HepG2 (cell line): ENCODE measurements at regions not wholly inside any gene's neighbourhood (a gene's known extent, or its start where the extent isn't known, plus 50 kb on each side); places are given as distances from the start of the nearest gene placed in this dataset.

Experiments used
- ATAC-seq: fragments of 200-7000 bp; cut with Tn5 transposase; 3 replicates; pipeline ENCODE4 v1.9.1; 2020; ENCODE audit warnings: mild to moderate bottlenecking, moderate library complexity
- BruUV-seq: library from RNA; stranded (reverse); fragments of 400-500 nt; replicated peaks from 2 replicates; lab custom pipeline; 2021; lab: Mats Ljungman, UMichigan
- CTCF ChIA-PET: fragments of 300-600 bp; formaldehyde crosslinking; extraction: SDS; loops from one replicate; lab custom pipeline; 2021; ENCODE audit warnings: low total read pairs, inconsistent platforms, low intra/inter-chr PET ratio; lab: Yijun Ruan, JAX
- POLR2A ChIA-PET: fragments of 350-600 bp; sonication (Branson Sonifier 250); formaldehyde crosslinking; loops from one replicate; lab custom pipeline; 2020; ENCODE audit warnings: antibody characterized with exemption, inconsistent platforms; lab: Yijun Ruan, JAX
- DNase-seq: peaks from one replicate; pipeline ENCODE4 v3.0.0-alpha.2; 2015; ENCODE audit warnings: low spot score
- FAIRE-seq: peaks from 3 replicates; lab custom pipeline; 2011; peaks lifted over from hg19 to GRCh38; lab: Jason Lieb, UNC
- H2AFZ ChIP-seq: one replicate; pipeline ENCODE4 v1.6.1; 2011; ENCODE audit warnings: low read length, inconsistent platforms
- H3K27ac ChIP-seq: fragments of 300-600 bp; 3 replicates; pipeline ENCODE4 v1.8.0; 2011; ENCODE audit warnings: mixed run types, mild to moderate bottlenecking, mixed read lengths, low read length, inconsistent platforms; ENCODE audit not compliant: insufficient read depth; ENCODE audit errors: extremely low read length
- H3K27me3 ChIP-seq, 2 experiments: fragments of 200-600 bp in 1 of 2; 2 replicates in 1 of 2; 3 replicates in 1 of 2; pipeline versions ENCODE4 v1.6.0 to v1.8.0; 2011; ENCODE audit warnings: low read length in 2 of 2, mild to moderate bottlenecking in 2 of 2, moderate library complexity in 2 of 2, inconsistent platforms in 1 of 2; ENCODE audit not compliant: insufficient read depth in 2 of 2, control insufficient read depth in 1 of 2
- H3K36me3 ChIP-seq, 2 experiments: fragments of 200-600 bp in 1 of 2; replicated peaks in 1 of 2; 2 replicates in 1 of 2; 3 replicates in 1 of 2; pipeline versions ENCODE4 v1.5.1 to v1.8.0; 2011; ENCODE audit warnings: low read length in 2 of 2, inconsistent platforms in 1 of 2; ENCODE audit not compliant: insufficient read depth in 2 of 2, control insufficient read depth in 1 of 2
- H3K4me1 ChIP-seq: 2 replicates; pipeline ENCODE4 v1.5.1; 2012; ENCODE audit warnings: low read length, inconsistent platforms; ENCODE audit not compliant: insufficient read depth
- H3K4me2 ChIP-seq: 2 replicates; pipeline ENCODE4 v1.6.0; 2011; ENCODE audit warnings: low read depth, low read length, inconsistent platforms
- H3K4me3 ChIP-seq, 3 experiments: fragments of 200-600 bp in 1 of 3; sonication (generic), shearing (Covaris generic) in 1 of 3; replicated peaks in 1 of 3; 2 replicates each; pipeline ENCODE4 v1.5.1; 2011 to 2016; ENCODE audit warnings: low read length in 3 of 3, inconsistent platforms in 2 of 3, low read depth in 2 of 3, mild to moderate bottlenecking in 2 of 3, control low read depth in 1 of 3, mixed read lengths in 1 of 3; ENCODE audit not compliant: insufficient read depth in 1 of 3
- H3K79me2 ChIP-seq: one replicate; pipeline ENCODE4 v1.6.1; 2011; ENCODE audit warnings: low read length, inconsistent platforms; ENCODE audit not compliant: insufficient read depth
- H3K9ac ChIP-seq: 2 replicates; pipeline ENCODE4 v1.6.0; 2011; ENCODE audit warnings: mild to moderate bottlenecking, low read depth, low read length, inconsistent platforms; ENCODE audit not compliant: insufficient read depth
- H3K9me3 ChIP-seq: 2 replicates; pipeline ENCODE4 v1.5.1; 2012; ENCODE audit warnings: mild to moderate bottlenecking, low read length
- H4K20me1 ChIP-seq: 2 replicates; pipeline ENCODE4 v1.6.0; 2011; ENCODE audit warnings: inconsistent platforms, mild to moderate bottlenecking, low read length, moderate library complexity; ENCODE audit not compliant: insufficient read depth
- FOXO1 ChIP-seq: sonication (generic); formaldehyde crosslinking; IDR thresholded peaks from 2 replicates; pipeline ENCODE4 v1.4.0; 2020; ENCODE audit warnings: missing genetic modification reagents
- KAT2B ChIP-seq: fragments of 150-350 bp; IDR thresholded peaks from 2 replicates; pipeline ENCODE4 v1.6.1; 2014; ENCODE audit warnings: low read depth, low read length, borderline replicate concordance
- MAFK ChIP-seq, 2 experiments: IDR thresholded peaks in 1 of 2; conservative IDR thresholded peaks in 1 of 2; 2 replicates each; pipeline ENCODE4 v1.6.1; 2011; ENCODE audit warnings: improper control_type of control experiment in 2 of 2, low read length in 2 of 2
- NCOA2 ChIP-seq: sonication (generic); formaldehyde crosslinking; IDR thresholded peaks from 2 replicates; pipeline ENCODE4 v1.8.0; 2022; ENCODE audit warnings: inconsistent platforms
- NFE2 ChIP-seq: sonication (generic); formaldehyde crosslinking; IDR thresholded peaks from 2 replicates; pipeline ENCODE4 v1.4.0; 2020; ENCODE audit warnings: missing genetic modification reagents
- NFE2L2 ChIP-seq: fragments of 150-350 bp; IDR thresholded peaks from 2 replicates; pipeline ENCODE4 v1.6.1; 2014; ENCODE audit warnings: low read length
- ZBTB38 ChIP-seq: sonication (generic); formaldehyde crosslinking; IDR thresholded peaks from 2 replicates; pipeline ENCODE4 v1.5.1; 2020; ENCODE audit warnings: mild to moderate bottlenecking, missing genetic modification reagents
- ZBTB8A ChIP-seq: sonication (generic); formaldehyde crosslinking; IDR thresholded peaks from 2 replicates; pipeline ENCODE4 v1.4.0; 2020; ENCODE audit warnings: mild to moderate bottlenecking, low read depth, missing genetic modification reagents, borderline replicate concordance
- ZFP90 ChIP-seq: sonication (generic); formaldehyde crosslinking; IDR thresholded peaks from 2 replicates; pipeline ENCODE4 v1.8.0; 2022; ENCODE audit warnings: missing genetic modification reagents, mild to moderate bottlenecking, inconsistent platforms, borderline replicate concordance
- ZNF121 ChIP-seq: sonication (generic); formaldehyde crosslinking; IDR thresholded peaks from 2 replicates; pipeline ENCODE4 v1.5.0; 2020; ENCODE audit warnings: mild to moderate bottlenecking, missing genetic modification reagents
- ZNF253 ChIP-seq: sonication (generic); formaldehyde crosslinking; IDR thresholded peaks from 2 replicates; pipeline ENCODE4 v1.8.0; 2022; ENCODE audit warnings: mild to moderate bottlenecking, missing genetic modification reagents, borderline replicate concordance
- ZNF883 ChIP-seq: sonication (generic); formaldehyde crosslinking; IDR thresholded peaks from 2 replicates; pipeline ENCODE4 v1.5.1; 2020; ENCODE audit warnings: mild to moderate bottlenecking, missing genetic modification reagents; ENCODE audit errors: not compliant biosample characterization
- WGBS: methylation state at CpG from one replicate; pipeline ENCODE4 v1.1.6; 2017; ENCODE audit warnings: low lambda C conversion rate; 5-methylcytosine and 5-hydroxymethylcytosine counted together
- in situ Hi-C: cut with HindIII; loops from 2 replicates; pipeline ENCODE4 v1.10.0; 2017; ENCODE audit warnings: low pct_unique_long_range_greater_than_20kb; ENCODE audit not compliant: extremely low pct_ligation_motif_present
- intact Hi-C: fragments of 100-400 bp; cut with micrococcal nuclease; formaldehyde crosslinking; loops from one replicate; pipeline ENCODE4 v1.10.0; 2022; ENCODE audit not compliant: unreplicated experiment
- TF ChIP-seq, protein P1 (sequence below): sonication (generic); formaldehyde crosslinking; IDR thresholded peaks from 2 replicates; pipeline ENCODE4 v1.5.0; 2020; ENCODE audit warnings: missing genetic modification reagents

DNA sequence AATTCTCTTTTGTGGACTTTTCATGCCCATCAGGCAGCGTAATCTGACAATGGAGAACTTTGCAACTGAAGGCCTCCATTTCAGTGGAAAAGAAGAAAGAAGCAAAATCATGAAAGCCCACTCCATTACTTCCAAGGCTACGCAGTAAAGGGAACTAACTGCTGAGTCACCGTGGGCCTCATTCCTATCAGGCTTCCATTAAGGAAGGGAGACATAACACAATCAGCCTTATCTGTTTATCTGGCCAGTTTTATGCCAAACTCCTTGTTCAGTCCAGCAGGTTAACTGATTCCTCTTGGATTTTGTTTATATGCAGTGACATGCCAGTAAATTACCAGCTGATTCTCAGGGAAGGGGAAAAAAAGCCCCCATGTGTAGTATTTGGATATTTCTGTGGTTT lies 56.8 kb upstream of the KATNAL1 start:
- no peak for DNase-seq
- intact Hi-C loops (loop anchor here (1.0 kb wide), 1 partner anchor 94 kb away; no protein-coding TSS in a partner anchor), in situ Hi-C loops (no loop called here)
- POLR2A ChIA-PET = no interaction called here
- CTCF ChIA-PET = no interaction called here
- no peak overlapping the region for H3K4me2 ChIP-seq
- no peaks in the 10 kb centered on the region for H3K27me3 ChIP-seq
- H3K79me2 ChIP-seq = no peaks in the 10 kb centered on the region
- H3K4me1 ChIP-seq = peaks cover 23% of the 10 kb centered on the region
- FAIRE-seq = no peak
- no peaks in the 10 kb centered on the region for H3K9me3 ChIP-seq
- H3K4me3 ChIP-seq = no peak overlapping the region
- TF ChIP-seq, protein P1, sequence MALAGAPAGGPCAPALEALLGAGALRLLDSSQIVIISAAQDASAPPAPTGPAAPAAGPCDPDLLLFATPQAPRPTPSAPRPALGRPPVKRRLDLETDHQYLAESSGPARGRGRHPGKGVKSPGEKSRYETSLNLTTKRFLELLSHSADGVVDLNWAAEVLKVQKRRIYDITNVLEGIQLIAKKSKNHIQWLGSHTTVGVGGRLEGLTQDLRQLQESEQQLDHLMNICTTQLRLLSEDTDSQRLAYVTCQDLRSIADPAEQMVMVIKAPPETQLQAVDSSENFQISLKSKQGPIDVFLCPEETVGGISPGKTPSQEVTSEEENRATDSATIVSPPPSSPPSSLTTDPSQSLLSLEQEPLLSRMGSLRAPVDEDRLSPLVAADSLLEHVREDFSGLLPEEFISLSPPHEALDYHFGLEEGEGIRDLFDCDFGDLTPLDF (CRISPR knock-in tag) = no peak
- TF ChIP-seq MAFK (conservative IDR thresholded peaks at IDR 0.05 in 1 of 2, IDR thresholded peaks at IDR 0.05 in 1 of 2; ENCODE audit: low read length in 2 of 2) (peak; percentile 29 to 41; a peak in 2 of 4 replicates), NFE2 (CRISPR knock-in tag) (peak; percentile 32; the same call in 1 of the 2 replicates), ZBTB38 (CRISPR knock-in tag) (no peak), ZNF253 (CRISPR knock-in tag) (no peak), FOXO1 (CRISPR knock-in tag) (no peak), ZNF883 (CRISPR knock-in tag) (no peak), ZBTB8A (no peak), NCOA2 (no peak), KAT2B (no peak), ZFP90 (CRISPR knock-in tag) (no peak), NFE2L2 (peak; percentile 85), ZNF121 (CRISPR knock-in tag) (no peak)
- no TSS peak for BruUV-seq
- no peak overlapping the region for H3K27ac ChIP-seq
- H3K36me3 ChIP-seq = no peaks in the 10 kb centered on the region
- H2AFZ ChIP-seq = no peak overlapping the region
- H3K9ac ChIP-seq = no peak overlapping the region
- no peak for ATAC-seq
- 62% methylated on average over 3 of the region's 3 CpGs for WGBS
- H4K20me1 ChIP-seq = no peaks in the 10 kb centered on the region
